GM19240 (cell line): ENCODE measurements at regions not wholly inside any gene's neighbourhood (a gene's known extent, or its start where the extent isn't known, plus 50 kb on each side); places are given as distances from the start of the nearest gene placed in this dataset.

Source experiments
- DNase-seq: peaks from one replicate; pipeline ENCODE4 v3.0.0; 2011; ENCODE audit warnings: low spot score; ENCODE audit not compliant: insufficient read length

DNA sequence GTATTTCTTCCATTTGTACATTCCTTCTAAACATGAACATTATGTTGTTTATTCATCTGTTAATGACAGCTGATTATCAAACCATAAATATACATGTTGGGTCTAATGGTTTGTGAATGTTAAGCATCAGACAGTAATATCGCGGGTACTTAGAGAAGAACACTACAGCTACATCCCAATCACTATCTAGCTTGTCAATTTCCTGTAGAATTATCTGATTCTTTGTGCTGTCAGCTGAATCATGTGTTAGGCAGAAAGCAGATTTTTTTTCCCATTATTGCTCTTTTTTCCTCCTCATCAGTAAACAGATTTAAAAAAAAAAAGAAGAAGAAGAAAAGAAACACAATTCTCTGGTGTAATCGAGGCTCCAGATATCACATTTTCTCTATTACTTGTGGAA lies 183.6 kb upstream of the CTBP2 start:
- DNase-seq, result no peak

DNA sequence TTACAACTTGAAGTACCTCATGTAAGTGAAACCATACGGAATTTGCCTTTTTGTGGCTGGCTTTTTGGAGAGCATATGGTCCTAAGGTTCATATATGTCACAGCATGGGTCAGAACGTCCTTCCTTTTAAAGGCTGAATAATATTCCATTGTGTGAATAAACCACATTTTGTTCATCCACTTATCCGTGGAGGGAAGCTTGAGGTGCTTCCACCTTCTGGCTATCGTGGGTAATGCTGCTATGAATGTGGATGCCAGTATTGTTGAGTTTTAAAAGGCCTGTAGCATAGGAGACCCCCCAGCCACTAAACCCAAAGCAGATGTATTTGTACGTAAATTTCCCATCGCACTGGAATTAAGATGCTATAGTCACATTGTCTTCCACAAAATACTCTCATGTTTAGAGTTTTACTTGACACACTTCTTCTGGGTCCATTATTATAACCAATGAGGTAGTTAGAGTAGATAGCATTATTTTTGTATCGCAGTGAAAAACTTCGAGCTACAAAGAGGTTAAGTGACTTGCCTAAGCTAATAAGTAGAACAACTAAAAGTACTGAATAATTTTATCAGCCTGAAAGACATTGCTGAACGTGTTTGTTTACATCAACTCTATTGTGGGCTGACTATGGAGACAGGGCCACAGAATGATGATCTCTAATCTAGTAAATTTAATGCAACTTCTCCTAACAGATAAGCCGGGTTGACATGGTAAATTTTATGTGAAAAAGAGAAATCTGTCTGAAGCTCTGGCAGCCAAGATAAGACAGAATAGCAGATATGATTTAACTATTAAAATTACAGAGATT lies 183.0 kb upstream of the CTBP2 start:
- no peak for DNase-seq

DNA sequence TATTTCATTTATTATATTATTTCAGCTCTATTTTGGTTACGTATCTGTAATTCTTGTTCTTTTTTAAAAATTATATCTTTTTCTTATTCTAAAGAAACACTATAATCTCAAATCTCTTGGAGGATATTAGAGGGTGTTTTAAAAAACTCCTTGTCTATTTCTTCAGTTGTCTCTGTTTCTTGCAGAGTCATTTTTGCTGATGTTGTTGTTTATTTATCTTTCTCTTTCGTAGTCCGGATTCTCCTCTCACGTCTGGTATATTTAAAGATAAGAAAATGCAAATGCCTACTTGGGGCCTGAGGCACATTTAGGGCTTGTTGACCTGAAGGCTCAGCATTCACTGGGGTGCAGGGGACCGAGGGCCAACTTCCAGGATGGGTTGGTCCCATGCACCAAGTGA lies 181.2 kb upstream of the CTBP2 start:
- no peak for DNase-seq

DNA sequence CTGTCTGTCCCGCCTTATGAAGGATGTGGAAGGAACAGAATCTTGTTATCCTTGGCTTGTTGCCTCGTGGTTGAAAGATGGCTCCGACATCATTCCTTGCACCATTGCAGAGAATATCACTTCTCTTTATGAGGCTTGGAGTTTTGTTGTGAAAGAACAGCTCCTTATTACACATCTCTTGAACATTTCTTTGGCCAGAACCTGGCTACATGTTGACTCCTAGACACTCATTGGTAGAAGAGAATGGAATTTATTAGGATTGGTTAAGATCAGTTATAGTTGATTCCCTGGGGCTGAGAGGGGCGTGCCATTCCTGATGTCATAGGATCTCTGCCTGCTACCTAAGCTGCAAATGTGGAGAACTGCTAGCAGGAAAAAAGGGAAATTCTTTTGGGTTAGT lies 180.5 kb upstream of the CTBP2 start:
- DNase-seq, result no peak

DNA sequence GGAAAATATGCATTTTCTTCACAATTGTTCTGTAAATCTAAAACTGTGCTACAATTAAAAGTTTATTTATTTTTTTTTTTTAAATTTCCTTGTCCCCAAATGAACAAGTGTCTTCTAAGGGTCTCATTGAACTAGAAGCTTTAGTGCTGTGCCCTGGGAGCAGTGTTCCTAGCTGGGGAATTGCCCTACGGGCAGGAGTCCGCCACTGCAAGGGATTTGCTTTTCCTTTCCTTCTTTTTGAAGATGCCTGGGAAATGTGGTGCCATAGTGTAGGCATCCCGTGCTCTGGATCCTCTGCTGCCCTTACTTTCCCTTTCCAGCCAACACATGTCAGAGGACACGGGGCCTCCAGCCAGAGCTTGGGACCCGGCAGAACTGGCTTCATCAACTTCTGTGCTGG lies 177.1 kb upstream of the CTBP2 start:
- DNase-seq, result no peak

DNA sequence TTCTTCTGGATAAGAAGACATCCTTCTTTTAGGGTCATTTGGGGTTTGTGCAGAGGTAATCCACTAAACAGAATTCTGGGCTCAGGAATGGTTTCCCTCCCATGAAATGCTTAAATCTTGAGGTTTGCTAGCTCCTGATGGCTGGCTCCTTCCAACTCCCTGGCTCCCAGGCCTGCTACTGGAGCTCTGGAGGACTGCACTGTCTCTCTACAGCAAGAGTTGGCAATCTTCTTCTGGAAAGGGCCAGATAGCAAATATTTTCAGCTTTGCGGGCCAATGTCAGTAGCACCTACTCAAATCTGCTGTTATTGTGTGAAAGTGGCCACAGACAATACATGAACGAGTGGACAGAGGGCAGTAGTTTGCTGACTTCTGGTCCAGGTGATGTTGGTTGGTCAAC lies 174.2 kb upstream of the CTBP2 start:
- DNase-seq, result no peak

DNA sequence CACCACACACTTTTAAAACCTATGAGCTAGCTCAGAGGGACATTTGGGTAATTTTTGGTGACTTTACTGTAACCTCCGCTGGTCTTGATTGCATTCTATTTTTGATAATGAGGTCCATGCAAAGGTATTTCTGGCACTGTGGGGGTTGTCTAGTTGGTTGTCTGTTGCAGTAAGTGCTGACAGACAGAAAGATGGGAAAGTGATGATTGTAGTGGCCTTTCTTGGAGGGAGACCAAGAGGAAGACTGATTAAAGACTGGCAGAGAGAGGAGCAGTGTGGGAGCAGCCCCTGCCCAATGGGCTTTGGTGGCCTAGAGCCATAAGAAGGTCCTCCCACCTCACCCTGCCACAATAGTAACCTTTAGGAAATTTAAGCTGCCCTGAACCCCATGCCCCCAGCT lies 173.4 kb upstream of the CTBP2 start:
- no peak for DNase-seq

DNA sequence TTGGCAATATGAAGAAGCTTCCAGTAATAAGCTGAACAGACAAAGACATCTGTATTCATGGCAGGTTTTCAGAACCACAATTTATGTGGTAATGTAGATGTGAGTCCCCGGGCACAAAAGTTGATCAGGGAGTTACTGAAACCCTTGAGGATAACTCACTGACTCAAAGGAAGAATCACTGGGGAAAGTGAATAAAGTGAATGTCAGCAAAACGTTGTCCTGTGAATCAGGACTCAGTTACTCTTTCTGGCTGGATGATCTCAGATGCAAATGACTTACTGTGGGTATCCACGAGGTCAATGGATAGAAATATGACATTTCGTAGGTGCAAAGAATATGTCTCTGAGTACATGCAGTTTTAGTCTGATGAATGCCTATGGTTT lies 172.8 kb upstream of the CTBP2 start:
- DNase-seq, result no peak

DNA sequence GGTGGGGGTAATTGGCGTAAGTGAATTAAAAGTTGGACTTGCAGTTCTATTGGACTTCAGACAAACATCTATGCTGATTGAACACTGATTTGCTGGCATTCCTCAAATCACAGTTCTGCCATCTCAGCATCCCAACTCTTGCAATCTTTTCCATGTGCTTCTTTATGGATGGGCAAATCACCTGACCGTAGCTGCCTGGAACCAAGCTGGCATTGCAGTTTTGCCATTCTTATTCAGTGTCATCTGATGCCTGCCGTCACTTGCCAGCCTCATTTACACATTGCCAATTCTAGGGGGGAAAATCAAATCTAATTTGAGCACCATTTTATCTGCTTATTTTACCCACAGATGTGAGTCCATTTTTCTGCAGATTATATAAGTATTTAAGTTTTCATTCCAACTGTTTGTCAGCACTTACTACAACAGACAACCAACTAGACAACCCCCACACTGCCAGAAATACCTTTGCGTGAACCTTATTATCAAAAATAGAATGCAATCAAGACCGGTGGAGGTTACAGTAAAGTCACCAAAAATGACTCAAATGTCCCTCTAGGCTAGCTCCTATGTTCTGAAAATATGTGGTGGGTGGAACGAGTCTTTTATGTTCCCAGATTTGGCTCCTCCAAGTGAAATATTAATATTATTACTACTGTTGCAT lies 172.3 kb upstream of the CTBP2 start:
- DNase-seq, result no peak

DNA sequence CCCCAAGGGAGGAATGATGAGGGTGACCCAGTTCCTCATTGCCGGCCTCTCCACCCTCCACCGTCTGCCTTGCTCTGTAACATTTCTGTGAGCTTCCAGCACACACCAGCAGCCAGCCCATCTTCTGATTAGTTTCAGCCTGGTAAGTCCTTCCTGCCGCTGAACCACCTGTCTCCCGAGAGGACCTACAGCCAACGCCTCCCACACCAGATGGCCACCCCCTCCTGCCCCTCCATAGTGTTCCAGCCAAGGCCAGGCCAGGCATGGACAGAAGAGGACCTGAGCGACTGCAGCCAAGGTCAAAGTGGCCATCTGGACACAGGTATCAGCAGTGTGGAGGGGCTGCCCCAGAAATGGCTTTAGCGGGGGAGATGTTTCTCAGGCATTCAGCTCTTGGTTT lies 170.7 kb upstream of the CTBP2 start:
- no peak for DNase-seq

DNA sequence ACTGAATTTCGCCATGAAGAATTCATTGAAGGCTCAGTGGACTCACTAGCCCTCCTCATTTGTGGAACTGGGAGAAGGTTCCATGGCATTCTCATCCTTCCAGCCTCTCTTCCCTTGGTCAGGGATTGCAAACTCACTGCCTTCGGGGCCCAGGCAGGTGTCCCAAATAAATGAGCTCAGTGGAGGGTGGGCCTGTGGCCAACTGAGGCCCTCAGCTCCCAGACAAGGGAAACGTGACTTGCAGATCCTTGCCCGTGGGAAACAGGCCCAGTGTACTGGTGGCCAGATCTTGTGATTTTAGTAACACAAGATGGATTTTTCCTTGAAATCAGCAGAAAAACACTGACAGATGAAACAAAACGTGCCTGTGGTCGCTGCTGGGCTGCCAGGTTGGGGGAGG lies 168.7 kb upstream of the CTBP2 start:
- no peak for DNase-seq

DNA sequence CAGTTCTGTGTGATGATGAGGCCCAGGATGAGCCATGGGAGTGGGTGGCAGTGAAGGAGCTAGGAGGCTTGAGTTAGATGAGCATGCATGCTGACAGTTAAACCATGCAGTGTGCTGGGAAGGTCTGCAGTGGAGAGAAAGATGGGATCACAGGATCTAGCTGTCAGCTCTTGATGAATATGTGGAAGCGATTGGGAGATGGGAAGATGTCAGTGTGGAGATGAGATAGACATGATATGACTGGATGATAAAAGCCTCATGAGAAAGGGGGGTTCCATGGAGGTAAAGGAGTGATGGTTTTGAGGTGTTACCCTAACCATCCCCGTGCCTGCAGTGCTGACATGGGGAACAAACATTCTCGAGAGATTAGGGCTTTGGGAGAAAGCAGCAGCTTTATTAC lies 165.0 kb upstream of the CTBP2 start:
- no peak for DNase-seq

DNA sequence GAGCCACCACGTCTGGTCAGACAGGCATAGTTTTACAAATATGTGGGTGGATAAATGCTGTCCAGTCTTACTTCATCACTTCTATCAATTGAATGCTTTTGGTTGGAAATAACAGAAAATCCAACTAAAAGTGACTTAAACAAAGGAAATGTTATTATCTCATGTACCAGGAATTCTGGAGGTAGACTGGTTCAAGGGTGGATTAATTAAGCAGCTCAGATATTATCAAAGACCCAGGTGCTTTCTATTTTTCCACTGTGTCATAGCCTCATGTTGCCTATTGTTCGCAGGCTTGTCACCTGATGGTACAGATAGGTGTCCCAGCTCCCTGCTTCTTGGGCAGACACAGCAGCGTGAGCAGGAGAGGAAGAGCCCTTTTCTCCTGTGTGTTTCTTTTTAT lies 156.1 kb upstream of the CTBP2 start:
- DNase-seq, result no peak

DNA sequence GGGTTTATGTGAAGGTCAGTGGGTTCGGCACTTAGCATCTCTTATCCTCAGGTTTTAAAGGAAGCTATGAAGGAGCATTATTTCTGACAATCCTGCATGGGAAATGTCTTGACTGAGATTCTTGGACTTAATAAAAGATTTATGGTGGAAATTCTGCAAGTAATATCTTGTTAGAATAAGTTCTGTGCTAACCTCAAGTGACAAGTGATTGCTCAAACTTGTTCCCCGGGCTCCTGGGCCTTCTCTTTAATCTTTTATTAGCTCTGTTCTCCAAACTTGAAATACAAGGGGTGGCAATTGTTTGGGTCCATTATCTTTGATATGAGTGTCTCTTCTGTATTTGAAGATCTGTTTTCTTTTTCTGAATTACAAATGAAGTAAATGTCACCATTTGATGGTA lies 140.6 kb upstream of the CTBP2 start:
- no peak for DNase-seq

DNA sequence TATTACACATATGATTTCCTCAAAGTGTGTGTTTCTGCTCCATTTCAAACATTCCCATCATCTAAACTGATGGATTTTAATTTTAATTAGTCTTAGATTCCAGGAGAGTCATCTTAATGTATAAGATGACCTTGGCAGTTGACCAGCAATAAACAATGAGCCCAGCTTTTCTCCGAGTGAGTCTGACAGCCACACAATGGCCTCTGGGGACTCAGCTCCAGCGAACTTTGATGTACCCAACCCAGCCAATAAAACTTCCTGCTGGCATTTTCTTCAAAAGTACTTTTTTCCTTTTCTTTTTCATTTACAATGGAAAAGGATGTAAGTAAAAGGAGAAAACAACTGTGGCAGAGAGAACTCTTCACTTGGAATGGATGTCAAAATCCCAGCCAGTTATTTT lies 139.1 kb upstream of the CTBP2 start:
- no peak for DNase-seq

DNA sequence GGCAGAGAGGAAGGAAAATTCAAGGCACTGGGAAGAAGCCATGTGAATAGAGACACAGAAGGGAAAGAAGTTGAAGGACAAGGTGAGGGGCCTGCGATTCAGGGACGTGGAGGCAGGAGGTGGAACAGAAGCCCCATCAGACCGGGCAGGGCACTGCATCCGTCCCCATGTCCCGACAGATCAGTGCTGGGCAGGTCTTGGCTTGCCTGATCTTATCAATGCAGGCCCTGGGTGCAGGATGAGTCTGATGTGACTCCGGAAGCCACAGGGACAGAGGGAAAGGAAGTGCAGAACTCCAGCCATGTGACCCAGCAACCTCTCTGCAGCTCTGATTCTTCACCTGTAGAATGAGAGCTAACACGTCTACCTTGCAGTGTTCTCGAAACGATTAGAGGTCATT lies 136.2 kb upstream of the CTBP2 start:
- no peak for DNase-seq

DNA sequence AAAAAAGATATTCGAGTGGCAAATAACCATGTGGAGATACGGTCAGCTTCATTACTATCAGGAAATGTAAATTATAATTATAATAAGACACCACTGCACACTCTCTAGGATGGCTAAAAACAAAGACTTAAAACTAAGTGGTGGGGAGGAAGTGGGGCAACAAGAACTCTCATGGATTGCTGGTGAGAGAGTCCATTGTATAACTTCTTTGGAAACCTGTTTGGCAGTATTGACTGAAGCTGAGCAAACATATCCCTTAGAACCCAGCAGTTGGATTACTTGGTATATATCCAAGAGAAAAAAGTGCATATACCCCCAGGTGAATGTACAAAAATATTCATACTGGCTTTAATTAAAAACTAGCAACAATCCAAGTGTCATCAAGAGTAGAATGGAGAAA lies 133.7 kb upstream of the CTBP2 start:
- no peak for DNase-seq

DNA sequence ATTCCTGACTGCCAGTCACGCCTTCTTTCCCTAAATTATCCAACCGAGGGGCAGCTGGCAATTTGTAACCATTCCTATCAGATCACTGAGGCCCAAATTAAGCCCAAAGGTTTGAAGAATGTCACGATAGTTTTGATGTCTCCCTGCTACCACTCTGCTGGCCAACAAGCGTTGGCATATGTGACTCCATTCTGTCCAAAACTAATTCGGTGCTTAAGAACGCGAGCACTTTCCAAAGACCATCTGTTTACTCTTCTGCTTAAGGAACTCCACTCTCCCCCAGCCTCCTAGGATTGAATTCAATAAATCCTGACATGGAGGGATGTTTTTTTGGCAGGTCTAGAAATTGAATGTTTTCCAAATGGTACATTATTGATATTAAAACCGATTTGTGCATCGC lies 131.5 kb upstream of the CTBP2 start:
- no peak for DNase-seq

DNA sequence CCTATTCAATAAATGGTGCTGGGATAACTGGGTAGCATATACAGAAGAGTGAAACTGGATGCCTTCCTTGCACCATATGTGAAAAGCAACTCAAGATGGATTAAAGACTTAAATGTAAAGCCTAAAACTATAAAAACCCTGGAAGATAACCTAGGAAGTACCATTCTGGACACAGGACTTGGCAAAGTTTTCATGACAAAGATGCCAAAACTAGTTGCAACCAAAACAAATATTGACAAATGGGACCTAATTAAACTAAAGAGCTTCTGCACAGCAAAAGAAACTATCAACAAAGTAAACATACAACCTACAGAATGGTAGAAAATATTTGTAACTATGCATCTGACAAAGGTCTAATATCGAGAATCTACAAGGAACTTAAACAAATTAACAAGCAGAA lies 129.1 kb upstream of the CTBP2 start:
- DNase-seq, result no peak

DNA sequence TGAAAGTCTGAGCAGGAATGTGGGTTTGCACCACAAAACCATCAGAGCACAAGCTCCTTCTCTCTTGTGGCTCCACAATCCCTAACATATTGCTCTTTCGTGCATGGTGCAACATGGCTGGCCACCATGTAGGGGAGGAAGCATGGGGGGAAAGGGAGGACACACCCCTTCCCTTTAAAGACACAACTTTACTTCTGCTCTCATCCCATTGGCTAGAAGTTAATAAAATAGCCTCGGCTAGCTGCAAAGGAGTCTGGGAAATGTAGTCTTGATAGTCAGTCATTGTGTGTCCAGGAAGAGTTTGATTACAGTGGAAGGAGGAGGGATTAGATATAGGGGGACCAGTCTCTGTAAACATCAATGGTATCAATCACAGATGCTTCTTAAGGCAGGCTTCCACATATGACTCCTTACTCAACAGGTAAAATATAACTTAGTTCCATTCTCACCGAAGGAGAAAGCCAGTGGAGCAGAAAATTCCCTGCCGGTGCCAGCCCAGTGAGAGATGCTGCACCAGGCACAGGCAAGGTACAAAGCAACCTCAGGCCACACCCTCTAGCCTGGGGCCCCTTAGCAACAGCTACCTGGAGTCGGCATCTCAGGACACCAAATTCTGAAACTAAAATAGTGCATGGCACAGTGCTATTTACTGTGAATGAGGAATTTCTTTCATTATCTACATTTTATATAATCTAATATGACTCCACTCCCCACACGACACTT lies 124.7 kb upstream of the CTBP2 start:
- DNase-seq, result no peak

DNA sequence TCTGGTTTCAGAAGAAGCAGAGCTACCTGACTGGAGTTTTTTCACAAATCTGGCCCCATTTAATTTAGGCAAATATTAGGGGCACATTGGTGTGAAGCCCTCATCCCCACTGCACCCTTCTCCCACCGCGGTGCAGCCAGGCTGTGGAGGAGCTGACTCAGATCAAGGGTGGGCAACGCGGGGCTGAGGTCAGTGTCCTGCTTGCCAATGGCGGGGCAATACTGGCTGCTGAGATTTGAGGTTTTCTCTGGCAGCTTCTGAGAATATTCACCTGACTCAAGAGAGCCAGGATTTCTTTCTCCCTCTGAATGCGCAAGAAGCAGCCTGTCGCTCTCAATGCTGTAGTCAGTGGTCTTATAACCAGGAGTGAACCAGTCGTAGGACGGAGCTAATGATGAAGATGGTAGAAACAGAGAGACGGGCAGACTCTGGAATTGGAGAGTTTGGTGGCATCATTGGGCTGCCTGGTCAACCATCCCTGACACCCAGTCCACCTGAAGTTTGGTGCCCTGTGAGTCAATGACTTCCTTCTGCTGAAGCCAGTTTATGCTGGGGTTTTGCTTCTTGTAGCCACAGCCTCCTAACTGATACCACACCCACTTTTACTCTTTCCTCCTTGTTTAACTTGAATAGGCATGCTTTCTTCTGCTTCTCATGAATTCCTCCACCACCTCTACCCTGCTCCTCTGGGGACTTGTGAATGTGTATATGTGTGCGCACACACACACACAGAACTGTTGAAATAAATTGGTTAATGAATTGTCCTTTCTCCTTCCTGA lies 123.7 kb upstream of the CTBP2 start:
- no peak for DNase-seq
